Hematopoietic multipotent progenitor cell treated with erythropoietin and hydrocortisone succinate and interleukin-3 and kit ligand, for 17 days (in vitro differentiated cells): ENCODE measurements at regions not wholly inside any gene's neighbourhood (a gene's known extent, or its start where the extent isn't known, plus 50 kb on each side); places are given as distances from the start of the nearest gene placed in this dataset.

ENCODE experiments used
- DNase-seq: peaks from one replicate; pipeline ENCODE4 v3.0.0-alpha.2; 2015; ENCODE audit warnings: low spot score

DNA sequence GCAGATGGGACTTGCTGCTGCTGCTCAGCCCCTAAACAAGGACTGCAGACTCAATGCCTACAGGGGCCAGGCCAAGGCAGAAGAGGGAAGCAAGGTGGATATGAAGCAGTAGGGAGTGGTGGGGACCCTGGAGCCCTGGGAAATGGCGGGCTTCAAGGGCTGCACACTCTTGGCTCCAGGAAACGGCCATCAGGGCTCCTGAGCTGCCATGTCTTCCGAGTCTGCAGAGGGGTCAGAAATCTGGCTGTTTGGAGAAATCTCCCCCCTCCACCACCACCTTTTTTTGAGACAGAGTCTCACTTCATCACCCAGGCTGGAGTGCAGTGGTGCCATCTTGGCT, 169.1 kb downstream of the KATNIP start:
- DNase-seq, result no peak

DNA sequence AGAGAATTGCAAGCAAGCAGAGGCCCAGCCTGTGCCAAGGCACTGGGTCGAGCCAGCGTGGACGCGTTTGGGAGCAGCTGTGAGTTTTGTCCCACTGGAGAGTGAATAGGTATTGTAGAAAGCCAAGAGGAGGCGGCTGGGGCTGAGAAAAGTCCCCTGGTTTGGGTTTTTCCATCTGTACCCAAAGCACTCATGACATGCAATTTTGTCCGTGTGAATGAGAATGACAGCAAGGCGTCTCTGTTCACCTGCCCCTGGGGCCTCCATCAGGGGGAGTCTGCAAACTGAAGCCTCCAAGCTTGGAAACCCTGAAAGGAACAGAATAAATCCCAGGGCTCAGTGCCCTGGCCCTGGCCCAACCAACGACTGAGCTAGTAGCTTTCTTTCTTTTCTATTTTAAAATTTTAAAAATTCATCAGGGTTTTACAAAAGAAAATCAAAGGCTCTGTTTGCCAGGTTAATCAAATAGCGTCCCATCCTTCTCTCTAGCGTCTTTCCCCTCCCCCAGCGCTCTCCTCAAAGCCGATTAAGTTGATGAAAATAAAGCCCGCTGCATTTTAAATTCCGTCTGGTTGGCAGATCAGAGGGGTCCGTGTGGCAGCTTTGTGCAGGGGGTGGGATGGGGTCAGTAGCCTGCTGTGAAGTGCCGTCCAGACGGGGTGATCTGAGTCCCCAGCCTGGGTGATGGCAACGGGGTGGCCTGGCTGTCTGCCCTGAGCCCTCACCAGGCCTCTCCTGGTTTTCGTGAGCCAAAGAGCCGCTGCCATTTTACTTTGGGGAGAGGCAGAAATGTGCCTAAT, 171.0 kb downstream of the KATNIP start:
- no peak for DNase-seq

GRCh38 chr16:27721531-27722181, 171.7 kb downstream of the KATNIP start:
- DNase-seq, result no peak

GRCh38 chr16:27722207-27722606, 172.3 kb downstream of the KATNIP start:
- DNase-seq, result no peak

DNA sequence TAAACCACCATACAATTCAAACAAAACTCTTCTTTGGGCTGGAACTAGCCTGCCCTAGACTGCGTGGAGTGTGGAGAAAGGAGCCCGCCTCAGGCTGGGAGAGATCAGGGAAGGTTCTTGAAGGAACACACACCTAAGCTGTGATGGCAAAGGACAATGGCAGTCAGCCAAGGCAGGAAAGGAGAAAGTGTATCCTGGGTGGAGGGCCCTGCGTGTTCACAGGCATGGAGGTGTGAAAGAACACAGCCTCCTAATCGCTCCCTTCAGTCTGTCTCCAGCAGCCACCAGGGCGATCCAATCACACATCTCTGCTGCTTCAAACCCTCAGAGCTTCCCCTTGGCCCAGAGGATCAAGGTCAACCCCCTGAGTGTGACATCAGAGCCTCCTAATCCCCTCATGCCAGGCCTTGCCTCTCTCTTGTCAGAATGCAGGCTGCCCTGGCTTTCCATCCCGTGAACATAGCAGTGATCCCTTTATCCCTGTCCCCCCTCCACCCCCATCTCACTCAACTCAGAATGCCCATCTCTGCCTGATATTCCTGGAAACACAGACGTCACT, 173.0 kb downstream of the KATNIP start:
- no peak for DNase-seq

DNA sequence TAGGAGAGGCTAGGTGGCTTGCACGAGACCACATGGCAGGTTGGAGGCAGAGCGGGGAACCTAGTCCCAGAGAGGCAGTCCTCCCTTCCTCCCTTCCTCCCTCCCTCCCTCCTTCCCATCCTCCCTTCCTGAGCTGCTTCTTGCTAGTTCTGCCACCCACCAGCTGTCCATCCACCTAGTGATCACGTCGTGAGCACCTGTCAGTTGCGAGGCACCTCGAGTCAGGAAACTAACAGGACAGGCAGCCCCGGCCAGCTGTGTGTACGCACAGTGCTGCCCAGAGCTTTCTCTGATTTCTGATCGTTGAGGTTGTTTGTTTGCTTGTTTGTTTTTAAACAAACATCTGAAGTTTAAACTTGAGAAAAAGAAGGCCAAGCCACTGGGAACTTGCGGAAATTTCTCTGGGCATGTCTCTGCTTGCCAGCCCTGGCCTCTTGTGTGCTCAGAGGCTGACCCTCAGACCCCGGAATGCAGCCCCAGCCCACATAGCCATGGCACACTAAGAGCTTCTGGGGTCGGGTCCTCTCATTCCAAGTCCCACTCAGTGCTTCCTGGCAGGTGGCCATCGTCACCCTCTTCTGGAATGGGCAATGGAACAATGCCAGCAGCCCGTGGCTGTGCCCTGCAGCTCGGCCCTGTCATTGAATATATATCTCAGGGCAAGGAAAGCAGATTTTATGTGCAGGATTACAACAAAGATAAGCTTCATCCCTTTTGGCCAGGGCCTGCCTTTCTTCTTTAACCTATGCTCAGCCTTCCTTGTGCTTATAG, 174.0 kb downstream of the KATNIP start:
- no peak for DNase-seq

DNA sequence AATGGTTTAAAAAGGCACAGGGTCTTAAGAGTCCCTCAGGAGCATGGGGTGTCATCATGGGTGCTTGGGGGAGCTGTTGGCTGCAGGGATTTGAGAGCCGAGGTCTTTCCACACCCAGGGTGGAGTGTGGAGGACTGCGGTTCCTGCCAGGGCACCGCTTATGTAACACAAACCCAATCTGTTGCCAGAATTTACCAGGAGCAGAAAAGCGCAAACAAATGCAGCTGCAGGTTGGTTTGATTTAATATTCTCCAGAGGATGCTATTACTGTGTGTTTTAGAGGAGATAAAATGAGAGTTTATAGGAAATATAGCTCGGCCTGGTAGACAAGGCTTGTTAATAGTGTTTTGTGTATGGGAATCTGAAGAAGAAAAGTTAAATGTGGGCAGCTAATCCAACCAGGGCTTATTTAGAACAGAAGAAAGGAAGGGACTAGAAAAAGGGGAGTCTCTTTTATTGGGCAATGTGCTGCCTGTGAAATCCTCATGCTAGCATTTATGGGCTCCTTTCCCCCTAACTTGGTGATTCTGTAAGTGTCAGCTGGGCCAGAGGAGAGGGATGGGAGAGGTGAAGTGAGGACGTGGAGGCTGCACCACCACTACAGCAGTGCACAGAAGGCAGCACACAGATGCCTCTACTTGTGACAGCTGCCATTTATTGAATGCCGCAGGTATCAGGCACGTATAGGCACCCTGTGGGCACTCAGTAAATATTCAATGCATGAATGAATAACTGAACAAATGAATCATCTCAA, 174.7 kb downstream of the KATNIP start:
- DNase-seq, result no peak

- no peak for DNase-seq
Measured at GRCh38 chr16:27725236-27726000, 175.5 kb downstream of the KATNIP start.

DNA sequence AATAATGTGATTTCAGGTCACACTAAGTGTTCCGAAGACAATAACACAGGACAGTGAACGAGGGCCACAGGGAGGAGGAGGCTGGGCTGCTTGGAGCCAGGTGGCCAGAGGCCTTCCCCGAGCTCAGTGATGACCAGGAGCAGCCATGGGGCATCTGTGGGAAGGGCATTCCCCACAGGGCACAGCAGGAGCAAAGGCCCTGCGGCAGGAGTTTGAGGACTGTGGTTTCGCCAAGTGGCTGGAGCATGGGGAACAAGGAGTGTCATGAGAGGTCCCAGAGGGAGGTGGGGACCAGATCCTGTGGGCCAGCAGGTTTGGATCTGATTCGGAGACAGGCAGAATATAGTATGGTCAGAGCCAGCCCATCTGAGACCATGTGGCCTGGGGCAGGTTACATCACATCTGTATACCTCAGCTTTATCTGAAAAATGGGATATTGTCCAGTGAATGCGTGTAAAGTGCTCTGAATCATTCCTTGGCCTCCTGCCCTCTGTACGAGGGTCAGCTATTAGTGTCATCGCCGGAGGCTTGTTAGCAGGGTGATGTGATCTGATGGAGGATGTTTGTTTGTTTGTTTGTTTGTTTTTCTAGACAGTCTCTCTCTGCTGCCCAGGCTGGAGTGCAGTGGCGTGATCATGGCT, 176.8 kb downstream of the KATNIP start:
- no peak for DNase-seq

GRCh38 chr16:27727941-27728340, 178.0 kb downstream of the KATNIP start:
- no peak for DNase-seq

- no peak for DNase-seq
Measured at GRCh38 chr16:27728691-27729090, 178.7 kb downstream of the KATNIP start.

- no peak for DNase-seq
Measured at GRCh38 chr16:27729516-27730304, 179.8 kb downstream of the KATNIP start.

DNA sequence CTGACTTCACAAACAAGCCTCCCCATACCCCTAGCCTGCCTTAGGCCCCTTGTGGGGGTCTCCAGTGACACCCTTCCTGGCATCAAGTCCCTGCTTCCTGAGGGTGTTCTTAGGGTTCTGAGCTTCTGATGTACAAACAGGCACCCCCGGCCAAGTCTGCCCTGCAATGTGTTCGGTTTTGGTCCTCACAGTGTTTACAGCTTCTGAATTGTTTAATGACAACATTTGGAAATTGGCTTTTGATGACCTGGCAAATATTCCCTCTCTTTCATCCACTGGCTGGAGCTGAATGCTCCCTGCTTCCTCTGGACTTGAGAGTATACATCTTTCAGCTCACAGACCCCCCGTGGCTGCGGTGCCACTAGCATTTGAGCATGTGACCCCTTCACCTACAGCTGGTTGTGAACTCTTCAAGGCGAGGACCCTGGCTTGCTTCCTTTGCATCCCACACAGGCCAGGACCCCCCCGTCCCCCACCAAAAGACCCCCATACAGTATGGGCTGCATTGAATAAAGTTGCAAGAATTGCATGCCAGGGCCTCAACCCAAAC, 180.8 kb downstream of the KATNIP start:
- DNase-seq, result no peak

GRCh38 chr16:27735031-27735430, 185.1 kb downstream of the KATNIP start:
- no peak for DNase-seq

GRCh38 chr16:27736431-27736830, 186.5 kb downstream of the KATNIP start:
- DNase-seq, result no peak

DNA sequence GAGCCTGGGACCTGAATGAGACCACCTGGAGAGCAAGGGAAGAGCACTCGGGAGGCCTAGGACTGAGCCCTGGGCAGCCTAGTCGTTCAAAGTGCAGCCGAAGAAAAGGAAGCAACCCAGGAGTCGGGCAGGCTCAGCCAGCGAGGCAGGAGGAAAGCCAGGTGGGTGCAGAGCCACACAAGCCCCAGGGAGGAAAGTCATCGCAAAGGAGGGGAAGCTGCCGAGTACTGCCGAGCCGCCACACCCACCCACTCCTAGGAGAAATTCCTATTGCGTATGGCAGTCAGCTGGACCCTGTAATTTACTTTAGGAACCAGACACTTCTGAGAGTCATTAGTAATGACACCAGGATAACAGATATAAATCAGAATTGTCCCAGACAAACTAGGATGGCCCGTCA, 187.6 kb downstream of the KATNIP start:
- no peak for DNase-seq
